Heart right ventricle (tissue), 16 donors: ENCODE measurements at regions not wholly inside any gene's neighbourhood (a gene's known extent, or its start where the extent isn't known, plus 50 kb on each side); places are given as distances from the start of the nearest gene placed in this dataset.

ENCODE experiments used
- ATAC-seq, 8 donors: fragments of 200-7000 bp; cut with Tn5 transposase; one replicate each; pipeline ENCODE4 v1.9.1; 2020; ENCODE audit warnings: mild to moderate bottlenecking in 8 of 8, moderate library complexity in 8 of 8, moderate number of reproducible peaks in 1 of 8
- DNase-seq, 2 donors: peaks; one replicate each; pipeline ENCODE4 v3.0.0-alpha.2; 2020
- H3K27ac ChIP-seq, 10 donors: fragments of 200-600 bp; sonication (generic) in 2 of 10; one replicate each; pipeline versions ENCODE4 v1.5.0 to v1.8.0; 2020 to 2022; ENCODE audit warnings: mild to moderate bottlenecking in 3 of 10
- H3K27me3 ChIP-seq, 7 donors: fragments of 200-600 bp; one replicate each; pipeline ENCODE4 v1.8.0; 2021 to 2022; ENCODE audit warnings: mild to moderate bottlenecking in 2 of 7
- H3K36me3 ChIP-seq, 9 donors: fragments of 200-600 bp; sonication (generic) in 1 of 9; one replicate each; pipeline versions ENCODE4 v1.5.0 to v1.8.0; 2020 to 2022; ENCODE audit warnings: mild to moderate bottlenecking in 2 of 9
- H3K4me1 ChIP-seq, 9 donors: fragments of 200-600 bp; sonication (generic) in 1 of 9; one replicate each; pipeline versions ENCODE4 v1.5.0 to v1.8.0; 2020 to 2022; ENCODE audit warnings: mild to moderate bottlenecking in 4 of 9
- H3K4me3 ChIP-seq, 10 donors: fragments of 200-600 bp; sonication (generic) in 2 of 10; one replicate each; pipeline versions ENCODE4 v1.5.0 to v1.8.0; 2020 to 2022; ENCODE audit warnings: mild to moderate bottlenecking in 7 of 10, moderate library complexity in 2 of 10
- H3K9me3 ChIP-seq, 11 donors: fragments of 200-600 bp in 10 of 11; sonication (generic) in 2 of 11; one replicate each; pipeline versions ENCODE4 v1.5.0 to v1.8.0; 2013 to 2022; ENCODE audit warnings: mild to moderate bottlenecking in 2 of 11, control low read depth in 1 of 11, moderate library complexity in 1 of 11
- WGBS, 2 donors: extraction: QIAGEN DNeasy Blood & Tissue Kit; methylation state at CpG; one replicate each; pipeline ENCODE4 v1.1.7; 2013; ENCODE audit warnings: inconsistent platforms in 1 of 2; 5-methylcytosine and 5-hydroxymethylcytosine counted together
- intact Hi-C, 10 donors: fragments of 100-400 bp; cut with DNase I; formaldehyde crosslinking; loops; one replicate each; pipeline versions ENCODE4 v1.11.1 to v1.14.2; 2022
- TF ChIP-seq, protein P1 (sequence below), 9 donors: fragments of 200-600 bp; sonication (generic) in 2 of 9; IDR thresholded peaks; one replicate each; pipeline versions ENCODE4 v1.5.0 to v1.8.0; 2021 to 2022; ENCODE audit warnings: antibody characterized with exemption in 9 of 9, mild to moderate bottlenecking in 5 of 9, moderate library complexity in 1 of 9
- donor health status: Arrhythmogenic right ventricular cardiomyopathy.
- donor health status: ischemic (EF 13 %, LVEDD 7.1; RV severe dilation, severe dysfunction).
- donor health status: healthy with polysubstance abuse.
- donor health status: DM: no; HTN: yes; CAD: no.
- donor health status: DM: no; HTN: no; CAD: no.
- donor health status: ischemic (EF 25% LVEDD 6.9; RV normal size, moderate dysfunction).
- donor health status: ischemic (EF 25% LVEDD 5.7; RV mildly dilated, moderate dysfunction).
- donor health status: healthy.
- donor health status: DM: yes; HTN: yes; CAD: no.
- donor health status: Ischemic cardiomyopathy.
- donor health status: ischemic (EF 35%, LVEDD 5.7; RV mildly dilated, moderate dysfunction).
- donor health status: nonischemic (EF 11% LVEDD 7.7; RV severe dilation, severe dysfunction).
- donor health status: DM: yes; HTN: yes; CAD: no.
- donor health status: PGD.
- donor health status: ischemic (EF 29% LVEDD 5.4; RV normal size, mild dysfunction).
- donor health status: nonischemic (EF 23%, LVEDD 6.1; RV moderate dilation, normal function).

DNA sequence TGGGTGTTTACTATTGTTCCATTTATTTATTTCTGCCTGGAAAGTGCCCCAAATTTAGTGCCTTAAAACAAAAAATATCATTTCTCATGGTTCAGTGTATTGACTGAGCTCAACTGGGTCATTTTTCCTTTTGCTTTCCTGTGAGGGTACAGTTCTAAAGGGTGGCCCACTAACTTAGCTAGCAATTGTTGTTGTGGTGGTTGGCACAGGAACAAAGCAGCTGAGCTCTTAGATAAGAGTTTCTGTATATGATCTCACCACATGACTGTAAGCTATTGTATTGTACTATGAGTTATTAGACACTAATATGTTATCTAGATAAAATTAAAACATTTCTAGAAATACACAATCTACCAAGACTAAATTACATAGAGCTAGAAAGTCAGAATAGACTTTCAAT lies 1283.7 kb downstream of the OTOL1 start:
- TF ChIP-seq, protein P1, sequence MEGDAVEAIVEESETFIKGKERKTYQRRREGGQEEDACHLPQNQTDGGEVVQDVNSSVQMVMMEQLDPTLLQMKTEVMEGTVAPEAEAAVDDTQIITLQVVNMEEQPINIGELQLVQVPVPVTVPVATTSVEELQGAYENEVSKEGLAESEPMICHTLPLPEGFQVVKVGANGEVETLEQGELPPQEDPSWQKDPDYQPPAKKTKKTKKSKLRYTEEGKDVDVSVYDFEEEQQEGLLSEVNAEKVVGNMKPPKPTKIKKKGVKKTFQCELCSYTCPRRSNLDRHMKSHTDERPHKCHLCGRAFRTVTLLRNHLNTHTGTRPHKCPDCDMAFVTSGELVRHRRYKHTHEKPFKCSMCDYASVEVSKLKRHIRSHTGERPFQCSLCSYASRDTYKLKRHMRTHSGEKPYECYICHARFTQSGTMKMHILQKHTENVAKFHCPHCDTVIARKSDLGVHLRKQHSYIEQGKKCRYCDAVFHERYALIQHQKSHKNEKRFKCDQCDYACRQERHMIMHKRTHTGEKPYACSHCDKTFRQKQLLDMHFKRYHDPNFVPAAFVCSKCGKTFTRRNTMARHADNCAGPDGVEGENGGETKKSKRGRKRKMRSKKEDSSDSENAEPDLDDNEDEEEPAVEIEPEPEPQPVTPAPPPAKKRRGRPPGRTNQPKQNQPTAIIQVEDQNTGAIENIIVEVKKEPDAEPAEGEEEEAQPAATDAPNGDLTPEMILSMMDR (IDR thresholded peaks at IDR 0.05), result no peak
- Histone ChIP-seq H3K27ac (no peak overlapping the region), H3K27me3 (no peaks in the 10 kb centered on the region), H3K9me3 (no peaks in the 10 kb centered on the region), H3K4me3 (no peak overlapping the region), H3K36me3 (no peaks in the 10 kb centered on the region), H3K4me1 (no peaks in the 10 kb centered on the region)
- intact Hi-C loops, result loop anchor here in 1 of 10 donors (10.0 kb wide), 1 partner anchor 134 kb away; no protein-coding TSS in a partner anchor
- no peak for DNase-seq
- ATAC-seq, result no peak

DNA sequence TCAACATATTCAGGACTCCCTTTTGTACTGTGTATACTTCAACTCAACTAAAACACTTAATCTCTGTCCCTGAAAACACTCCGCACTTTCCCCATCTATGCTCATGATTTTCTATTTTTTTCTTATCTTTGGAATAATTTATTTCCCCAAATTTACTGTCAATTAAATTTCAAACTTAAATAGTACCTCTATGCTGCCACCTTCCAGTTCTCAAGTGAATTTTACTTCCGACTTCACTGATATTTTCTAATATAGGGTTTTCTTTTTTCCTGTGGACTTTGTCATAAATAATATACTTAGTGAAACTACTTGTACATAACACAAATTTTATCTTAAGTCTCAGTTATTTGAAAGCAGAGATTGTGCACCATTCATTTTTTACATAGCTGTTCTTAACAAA lies 1303.3 kb downstream of the OTOL1 start:
- intact Hi-C loops, result no loop called here

DNA sequence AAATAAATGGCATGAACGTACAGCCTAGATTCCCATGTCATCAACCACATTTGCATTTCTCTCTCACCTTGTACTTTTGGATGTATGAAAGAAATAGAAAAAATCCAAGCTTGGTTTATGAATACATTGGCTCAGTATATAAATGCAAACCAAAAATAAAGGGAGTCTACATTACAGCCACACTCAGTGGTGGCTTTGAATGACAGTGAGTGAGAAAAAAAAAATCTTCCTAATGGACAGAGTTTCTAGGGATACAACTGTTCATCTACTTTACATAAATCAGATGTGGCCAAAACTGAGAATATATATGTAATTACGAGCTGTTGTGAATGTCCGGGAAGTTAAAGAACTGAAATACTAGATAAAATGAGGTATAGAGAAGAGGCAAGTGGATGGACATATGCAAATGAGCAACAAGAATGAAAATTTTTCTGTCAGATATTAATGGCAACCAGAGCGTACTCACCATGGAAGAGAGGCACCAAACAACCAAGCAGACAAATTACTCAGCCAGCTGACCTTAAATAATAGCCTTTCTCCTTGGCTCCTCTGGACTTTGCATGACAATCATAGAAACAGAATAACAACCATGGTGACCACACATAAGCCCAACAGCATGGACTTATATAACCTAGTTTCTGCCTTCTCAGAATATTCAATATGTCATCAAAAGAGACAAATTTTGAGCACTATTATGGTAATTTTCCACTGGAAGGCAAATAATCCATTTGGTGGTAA lies 1305.8 kb downstream of the OTOL1 start:
- H3K27me3 ChIP-seq, result no peaks in the 10 kb centered on the region
- H3K4me3 ChIP-seq, result no peak overlapping the region
- intact Hi-C loops, result no loop called here
- no peak for ATAC-seq
- TF ChIP-seq, protein P1 (IDR thresholded peaks at IDR 0.05), result no peak
- H3K4me1 ChIP-seq, result no peaks in the 10 kb centered on the region
- DNase-seq, result no peak
- H3K27ac ChIP-seq, result no peak overlapping the region
- H3K9me3 ChIP-seq, result no peaks in the 10 kb centered on the region
- H3K36me3 ChIP-seq, result no peaks in the 10 kb centered on the region
- 87% methylated on average over 4 of the region's 4 CpGs; no CpG with 5 or more reads in 1 of the 2 donors for WGBS, 2 donors

More for the DNA sequence above, 1303.3 kb downstream of the OTOL1 start:
- H3K9me3 ChIP-seq, result no peaks in the 10 kb centered on the region
- ATAC-seq (no peak), DNase-seq (no peak)
- no peak overlapping the region for H3K4me3 ChIP-seq
- WGBS, 2 donors, result 88% methylated on average over 2 of the region's 2 CpGs; no CpG with 5 or more reads in 1 of the 2 donors
- TF ChIP-seq, protein P1 (IDR thresholded peaks at IDR 0.05), result peak in 1 of 9 donors; percentile 11
- no peak overlapping the region for H3K27ac ChIP-seq
- no peaks in the 10 kb centered on the region for H3K4me1 ChIP-seq
- H3K27me3 ChIP-seq, result no peaks in the 10 kb centered on the region
- H3K36me3 ChIP-seq, result no peaks in the 10 kb centered on the region

DNA sequence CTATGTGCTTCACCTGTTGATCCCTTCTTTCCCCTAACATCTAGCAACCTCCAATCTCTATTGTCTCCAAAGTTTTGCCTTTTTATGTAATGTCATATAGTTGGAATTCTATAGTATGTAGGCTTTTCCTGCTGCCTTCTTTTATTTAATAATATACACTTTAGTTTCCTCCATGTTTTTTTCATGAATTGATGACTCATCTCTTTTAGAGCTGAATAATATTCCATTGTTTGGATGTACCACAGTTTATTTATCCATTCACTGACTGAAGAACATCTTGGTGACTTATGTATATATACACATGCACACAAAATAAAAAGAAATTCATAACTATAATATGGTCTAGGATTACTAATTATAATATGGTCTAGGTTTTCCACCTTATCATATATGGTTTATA lies 1314.2 kb downstream of the OTOL1 start:
- DNase-seq, result no peak
- TF ChIP-seq, protein P1 (IDR thresholded peaks at IDR 0.05), result no peak
- ATAC-seq, result no peak
- intact Hi-C loops, result no loop called here
- Histone ChIP-seq H3K27ac (no peak overlapping the region), H3K9me3 (no peaks in the 10 kb centered on the region), H3K27me3 (no peaks in the 10 kb centered on the region), H3K4me3 (no peak overlapping the region), H3K36me3 (no peaks in the 10 kb centered on the region), H3K4me1 (no peaks in the 10 kb centered on the region)
